GM21619 (cell line): ENCODE measurements at regions not wholly inside any gene's neighbourhood (a gene's known extent, or its start where the extent isn't known, plus 50 kb on each side); places are given as distances from the start of the nearest gene placed in this dataset.
"Not testable (repeated sequence)": the region's sequence is repeated elsewhere in the genome, so short reads cannot be mapped to it uniquely, and the experiment has no call there.

Experiments used
- ATAC-seq: cut with Tn5 transposase; IDR thresholded peaks from one replicate; pipeline ENCODE4 v1.9.1; 2021; ENCODE audit not compliant: unreplicated experiment

DNA sequence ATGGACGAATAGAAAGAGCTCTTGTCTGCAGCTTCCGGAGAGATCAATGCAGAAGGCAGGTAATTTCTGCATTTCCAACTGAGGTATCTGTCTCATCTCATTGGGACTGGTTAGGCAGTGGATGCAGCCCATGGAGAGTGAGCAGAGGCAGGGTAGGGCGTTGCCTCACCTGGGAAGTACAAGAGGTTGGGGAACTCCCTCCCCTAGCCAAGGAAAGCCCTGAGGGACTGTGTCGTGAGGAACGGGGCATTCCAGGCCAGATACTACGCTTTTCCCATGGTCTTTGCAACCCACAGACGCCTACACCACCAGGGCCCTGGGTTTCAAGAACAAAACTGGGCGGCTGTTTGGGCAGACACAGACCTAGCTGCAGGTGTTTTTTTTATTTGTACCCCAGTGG is 186.3 kb downstream of the ETV1 start:
- no peak for ATAC-seq

- ATAC-seq, result not testable (repeated sequence)
Measured at GRCh38 chr7:13806089-13806867, 183.2 kb downstream of the ETV1 start.

DNA sequence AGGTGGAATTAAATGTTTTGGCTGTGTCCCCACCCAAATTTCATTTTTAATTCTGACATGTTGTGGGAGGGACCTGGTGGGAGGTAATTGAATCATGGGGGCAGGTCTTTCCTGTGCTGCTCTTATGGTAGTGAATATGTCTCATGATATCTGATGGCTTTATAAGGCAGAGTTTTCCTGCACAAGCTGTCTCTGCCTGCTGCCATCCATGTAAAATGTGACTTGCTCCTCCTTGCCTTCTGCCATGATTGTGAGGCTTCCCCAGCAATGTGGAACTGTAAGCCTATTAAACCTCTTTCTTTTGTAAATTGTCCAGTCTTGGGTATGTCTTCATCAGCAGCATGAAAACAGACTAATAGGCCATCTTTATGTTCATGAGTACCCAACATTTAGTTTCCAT is 172.2 kb downstream of the ETV1 start:
- not testable (repeated sequence) for ATAC-seq

DNA sequence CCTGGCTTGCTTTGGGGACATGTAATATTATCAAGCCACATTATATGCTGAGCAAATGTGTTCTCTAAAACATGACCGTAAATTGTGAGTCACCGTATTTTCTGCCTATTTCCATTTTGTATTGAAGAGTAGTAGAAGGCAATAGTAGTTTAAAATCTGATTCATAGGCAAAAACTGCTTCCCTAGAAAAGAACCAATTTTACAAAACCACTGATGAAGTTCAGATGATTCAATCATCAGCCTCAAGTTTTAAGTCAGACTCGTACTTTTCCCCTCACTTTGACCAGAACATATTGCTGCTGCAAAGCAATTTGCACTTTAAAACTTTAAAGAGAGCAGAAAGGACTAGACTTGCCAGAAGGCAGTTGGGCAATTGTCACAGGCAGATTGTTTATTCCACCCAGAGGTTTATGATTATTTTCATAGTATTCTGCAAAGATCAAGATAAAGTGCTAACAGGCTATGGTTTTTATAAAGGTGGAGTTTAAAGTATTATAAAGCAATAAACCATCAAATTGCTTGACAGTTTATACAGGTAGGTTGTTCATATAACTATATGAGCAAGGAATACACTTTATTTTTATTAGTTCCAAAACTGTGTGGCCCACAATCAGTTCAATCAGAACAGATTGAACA is 168.2 kb downstream of the ETV1 start:
- ATAC-seq, result no peak

- ATAC-seq, result no peak
Measured at GRCh38 chr7:13822678-13823077, 166.8 kb downstream of the ETV1 start.

DNA sequence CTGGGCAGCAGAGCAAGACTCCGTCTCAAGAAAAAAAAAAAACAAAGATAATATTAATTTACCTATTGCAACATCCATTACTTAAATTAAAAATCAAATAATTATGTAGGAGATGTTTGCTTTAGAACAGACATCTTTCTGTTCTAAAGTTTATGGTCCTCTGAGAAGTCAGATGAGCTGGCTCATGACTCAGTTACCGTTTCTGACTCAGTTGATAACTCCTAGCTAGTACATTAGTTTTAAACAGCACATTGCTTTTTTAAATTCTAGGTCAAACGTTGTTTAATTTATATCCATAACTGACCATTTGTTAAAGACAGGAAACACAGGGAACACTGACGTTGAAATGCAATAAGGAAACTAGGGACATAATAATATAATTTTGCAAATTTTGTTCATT is 162.7 kb downstream of the ETV1 start:
- ATAC-seq, result no peak

GRCh38 chr7:13827716-13828115 is 161.8 kb downstream of the ETV1 start:
- ATAC-seq, result no peak

- no peak for ATAC-seq
Measured at GRCh38 chr7:13829231-13829630, 160.2 kb downstream of the ETV1 start.

- no peak for ATAC-seq
Measured at GRCh38 chr7:13829914-13830900, 159.3 kb downstream of the ETV1 start.

DNA sequence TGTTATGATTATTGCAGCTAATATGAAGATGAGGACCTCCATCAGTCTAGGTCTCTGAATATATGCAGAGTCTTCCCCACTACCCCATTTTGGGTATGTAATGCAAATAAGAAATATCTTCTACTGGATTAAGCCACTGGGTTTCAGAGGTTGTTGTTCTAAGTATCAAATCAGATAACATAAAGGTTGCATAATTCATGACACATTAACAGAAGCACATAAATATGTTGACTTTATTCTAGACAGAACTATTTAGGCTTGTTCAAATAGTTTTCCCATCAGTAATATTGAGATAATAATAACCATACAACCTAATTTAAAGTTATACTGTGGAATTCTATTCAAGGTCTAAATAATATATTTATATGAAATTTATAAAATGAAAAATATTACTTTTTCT is 157.1 kb downstream of the ETV1 start:
- ATAC-seq, result no peak

GRCh38 chr7:13834328-13834761 is 155.1 kb downstream of the ETV1 start:
- ATAC-seq, result no peak

DNA sequence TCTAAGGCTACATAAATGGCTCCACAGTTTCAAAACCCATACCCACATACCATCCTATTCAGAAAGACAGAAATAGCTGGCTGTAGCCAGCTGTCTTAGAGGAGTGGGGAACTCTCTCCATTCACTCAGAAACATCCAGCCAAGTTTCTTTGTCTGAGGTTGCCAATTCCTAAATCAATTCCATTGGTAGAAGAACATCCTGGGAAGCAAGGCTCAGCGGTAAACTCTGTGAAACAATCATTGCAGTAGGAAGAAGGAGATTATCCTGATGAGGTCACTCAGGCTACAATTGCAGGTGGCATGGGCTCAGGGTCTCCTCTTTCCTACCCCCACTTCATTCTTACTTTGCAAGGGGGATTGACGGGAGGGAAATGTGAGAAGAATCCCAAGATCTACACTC is 154.0 kb downstream of the ETV1 start:
- no peak for ATAC-seq

GRCh38 chr7:13839063-13839462 is 150.4 kb downstream of the ETV1 start:
- no peak for ATAC-seq
